PC-9 (cell line): ENCODE measurements at regions not wholly inside any gene's neighbourhood (a gene's known extent, or its start where the extent isn't known, plus 50 kb on each side); places are given as distances from the start of the nearest gene placed in this dataset.
"Not testable (repeated sequence)": the region's sequence is repeated elsewhere in the genome, so short reads cannot be mapped to it uniquely, and the experiment has no call there.

Experiments
- BruUV-seq: library from RNA; stranded (reverse); fragments of 400-500 nt; replicated peaks from 2 replicates; lab custom pipeline; 2021; lab: Mats Ljungman, UMichigan
- CTCF ChIA-PET: fragments of 300-600 bp; sonication (Branson Sonifier 250); formaldehyde crosslinking; loops from one replicate; lab custom pipeline; 2022; ENCODE audit warnings: antibody characterized with exemption; lab: Charles Lee
- POLR2A ChIA-PET: fragments of 300-600 bp; sonication (Branson Sonifier 250); formaldehyde crosslinking; loops from one replicate; lab custom pipeline; 2022; ENCODE audit warnings: antibody characterized with exemption; ENCODE audit not compliant: unreplicated experiment; lab: Charles Lee
- DNase-seq, 2 experiments: peaks; one replicate each; pipeline versions ENCODE4 v3.0.0 to v3.0.0-alpha.2; 2015 to 2022; ENCODE audit warnings: mixed read lengths in 1 of 2
- H2AFZ ChIP-seq: fragments of 200-600 bp; sonication (generic); 2 replicates; pipeline ENCODE4 v1.8.1; 2017; ENCODE audit warnings: antibody characterized with exemption
- H3F3A ChIP-seq: fragments of 200-600 bp; sonication (generic); 2 replicates; pipeline ENCODE4 v1.8.1; 2017; ENCODE audit warnings: antibody characterized with exemption, mild to moderate bottlenecking, low read depth; ENCODE audit not compliant: insufficient read depth
- H3K27ac ChIP-seq: fragments of 200-600 bp; sonication (generic); 2 replicates; pipeline ENCODE4 v1.6.1; 2016; ENCODE audit warnings: mixed run types
- H3K27me3 ChIP-seq: fragments of 200-600 bp; sonication (generic); 2 replicates; pipeline ENCODE4 v1.6.1; 2016; ENCODE audit warnings: low read depth, mixed run types; ENCODE audit not compliant: insufficient read depth
- H3K36me3 ChIP-seq: fragments of 200-600 bp; sonication (generic); 2 replicates; pipeline ENCODE4 v1.6.1; 2016; ENCODE audit warnings: low read depth, mixed run types
- H3K4me1 ChIP-seq: fragments of 200-600 bp; sonication (generic); replicated peaks from 2 replicates; pipeline ENCODE4 v1.6.1; 2016; ENCODE audit warnings: mixed run types; ENCODE audit not compliant: insufficient read depth
- H3K4me2 ChIP-seq: fragments of 200-600 bp; sonication (generic); 2 replicates; pipeline ENCODE4 v1.6.1; 2017; ENCODE audit warnings: mixed run types
- H3K4me3 ChIP-seq: fragments of 200-600 bp; sonication (generic); 2 replicates; pipeline ENCODE4 v1.6.1; 2016; ENCODE audit warnings: mixed run types
- H3K79me2 ChIP-seq: fragments of 200-600 bp; sonication (generic); 2 replicates; pipeline ENCODE4 v1.6.1; 2017; ENCODE audit warnings: low read depth, mixed run types
- H3K9me2 ChIP-seq: fragments of 200-600 bp; sonication (generic); 2 replicates; pipeline ENCODE4 v1.8.1; 2017; ENCODE audit warnings: mild to moderate bottlenecking; ENCODE audit not compliant: insufficient read depth
- H3K9me3 ChIP-seq: fragments of 200-600 bp; sonication (generic); 2 replicates; pipeline ENCODE4 v1.8.1; 2016; ENCODE audit warnings: low read depth; ENCODE audit not compliant: insufficient read depth
- H4K20me1 ChIP-seq: fragments of 200-600 bp; sonication (generic); 2 replicates; pipeline ENCODE4 v1.8.1; 2017; ENCODE audit not compliant: insufficient read depth
- EZH2 ChIP-seq: fragments of 200-600 bp; sonication (generic); IDR thresholded peaks from 2 replicates; pipeline ENCODE4 v1.8.0; 2017; ENCODE audit warnings: antibody characterized with exemption, low read depth
- intact Hi-C: fragments of 100-400 bp; cut with micrococcal nuclease; formaldehyde crosslinking; loops from one replicate; pipeline ENCODE4 v1.10.0; 2022; ENCODE audit not compliant: unreplicated experiment
- TF ChIP-seq, protein P1 (sequence below): fragments of 200-600 bp; sonication (generic); conservative IDR thresholded peaks from 2 replicates; pipeline ENCODE4 v1.6.1; 2017; ENCODE audit warnings: mixed run types, antibody characterized with exemption, mild to moderate bottlenecking, moderate library complexity

DNA sequence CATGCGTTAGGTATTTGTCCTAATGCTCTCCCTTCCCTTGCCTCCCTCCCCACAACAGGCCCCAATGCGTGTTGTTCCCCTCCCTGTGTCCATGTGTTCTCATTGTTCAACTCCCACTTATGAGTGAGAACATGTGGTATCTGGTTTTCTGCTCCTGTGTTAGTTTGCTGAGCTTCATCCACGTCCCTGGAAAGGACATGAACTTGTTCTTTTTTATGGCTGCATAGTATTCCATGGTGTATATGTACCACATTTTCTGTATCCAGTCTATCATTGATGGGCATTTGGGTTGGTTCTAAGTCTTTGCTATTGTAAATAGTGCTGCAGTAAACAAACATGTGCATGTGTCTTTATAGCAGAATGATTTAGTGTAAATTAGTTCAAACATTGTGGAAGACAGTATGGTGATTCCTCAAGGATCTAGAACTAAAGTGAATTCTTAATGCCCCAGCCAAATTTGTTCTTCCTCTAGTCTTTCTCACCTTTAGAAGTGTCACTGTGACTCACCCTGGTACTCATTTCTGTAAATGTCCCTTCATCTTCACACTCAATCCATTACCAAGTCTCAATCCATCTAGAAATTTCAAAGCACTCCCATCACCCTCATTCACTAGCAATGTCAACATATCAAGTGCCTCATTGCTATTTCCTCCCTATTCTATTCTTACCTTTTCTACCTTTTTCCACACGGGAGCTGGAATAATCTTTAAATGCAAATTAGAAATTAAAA, 123.9 kb downstream of the MREG start:
- H4K20me1 ChIP-seq, CTCF ChIA-PET: not testable (repeated sequence)

DNA sequence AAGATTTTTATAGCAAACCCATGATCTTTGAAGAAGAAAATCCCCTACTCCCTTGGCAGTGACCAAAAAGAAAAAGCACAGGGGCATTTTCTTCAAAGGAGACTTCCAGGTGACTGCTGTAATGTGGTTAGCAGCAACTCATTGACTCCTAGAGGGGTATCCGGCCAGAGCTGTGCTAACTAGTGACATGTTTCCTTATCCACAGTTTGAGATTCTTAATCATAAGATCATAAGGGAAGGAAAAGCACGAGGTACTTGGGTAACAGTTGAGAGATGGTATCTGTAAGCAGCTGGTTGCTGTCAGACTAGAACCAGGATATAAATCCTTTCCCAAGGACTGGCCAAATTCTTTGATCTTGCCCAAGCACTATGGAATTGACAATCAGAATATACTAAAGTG, 124.7 kb downstream of the MREG start:
- CTCF ChIA-PET: no interaction called here
- no peaks in the 10 kb centered on the region for H3K27me3 ChIP-seq
- no peak overlapping the region for H3K4me2 ChIP-seq
- no peaks in the 10 kb centered on the region for H3K79me2 ChIP-seq
- no peaks in the 10 kb centered on the region for H3K36me3 ChIP-seq
- BruUV-seq: no TSS peak
- H3K27ac ChIP-seq: no peak overlapping the region
- TF ChIP-seq EZH2: no peak
- TF ChIP-seq, protein P1, sequence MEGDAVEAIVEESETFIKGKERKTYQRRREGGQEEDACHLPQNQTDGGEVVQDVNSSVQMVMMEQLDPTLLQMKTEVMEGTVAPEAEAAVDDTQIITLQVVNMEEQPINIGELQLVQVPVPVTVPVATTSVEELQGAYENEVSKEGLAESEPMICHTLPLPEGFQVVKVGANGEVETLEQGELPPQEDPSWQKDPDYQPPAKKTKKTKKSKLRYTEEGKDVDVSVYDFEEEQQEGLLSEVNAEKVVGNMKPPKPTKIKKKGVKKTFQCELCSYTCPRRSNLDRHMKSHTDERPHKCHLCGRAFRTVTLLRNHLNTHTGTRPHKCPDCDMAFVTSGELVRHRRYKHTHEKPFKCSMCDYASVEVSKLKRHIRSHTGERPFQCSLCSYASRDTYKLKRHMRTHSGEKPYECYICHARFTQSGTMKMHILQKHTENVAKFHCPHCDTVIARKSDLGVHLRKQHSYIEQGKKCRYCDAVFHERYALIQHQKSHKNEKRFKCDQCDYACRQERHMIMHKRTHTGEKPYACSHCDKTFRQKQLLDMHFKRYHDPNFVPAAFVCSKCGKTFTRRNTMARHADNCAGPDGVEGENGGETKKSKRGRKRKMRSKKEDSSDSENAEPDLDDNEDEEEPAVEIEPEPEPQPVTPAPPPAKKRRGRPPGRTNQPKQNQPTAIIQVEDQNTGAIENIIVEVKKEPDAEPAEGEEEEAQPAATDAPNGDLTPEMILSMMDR: no peak
- no peak overlapping the region for H3K4me3 ChIP-seq
- intact Hi-C loops: no loop called here
- POLR2A ChIA-PET: no interaction called here
- no peak for DNase-seq
- H3K9me2 ChIP-seq: no peaks in the 10 kb centered on the region
- no peaks in the 10 kb centered on the region for H4K20me1 ChIP-seq
- no peaks in the 10 kb centered on the region for H3K4me1 ChIP-seq
- H2AFZ ChIP-seq: no peak overlapping the region
- no peaks in the 10 kb centered on the region; the same call in 1 of the 2 replicates for H3F3A ChIP-seq
- peaks cover 3% of the 10 kb centered on the region; the same call in 1 of the 2 replicates for H3K9me3 ChIP-seq

More for the DNA sequence above, 123.9 kb downstream of the MREG start:
- H3K79me2 ChIP-seq, H3K4me2 ChIP-seq, intact Hi-C loops, H2AFZ ChIP-seq, H3F3A ChIP-seq, H3K9me2 ChIP-seq, H3K27me3 ChIP-seq, H3K4me3 ChIP-seq, H3K4me1 ChIP-seq, H3K27ac ChIP-seq, DNase-seq, H3K9me3 ChIP-seq, BruUV-seq, POLR2A ChIA-PET, H3K36me3 ChIP-seq: not testable (repeated sequence)

DNA sequence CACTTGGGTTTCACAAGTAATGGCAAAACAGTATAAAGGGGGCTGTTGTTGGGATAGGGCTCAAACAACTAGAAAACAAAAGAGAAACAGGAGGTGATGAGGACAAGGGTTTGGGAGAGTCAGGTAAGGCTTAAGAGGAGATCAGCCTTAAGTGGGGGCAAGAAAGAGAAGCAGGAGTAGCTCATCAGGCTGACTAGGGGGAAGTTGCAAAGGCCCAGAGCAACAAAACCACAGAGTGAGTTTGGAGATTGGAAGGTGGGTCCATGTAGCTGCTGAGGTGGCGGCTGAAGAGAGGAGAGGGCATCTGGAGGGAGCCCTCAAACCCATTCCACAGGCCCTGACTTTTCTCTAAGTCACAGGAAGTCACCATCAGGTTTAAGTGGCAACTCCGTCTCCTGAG, 126.0 kb downstream of the MREG start:
- H3K79me2 ChIP-seq: no peaks in the 10 kb centered on the region
- H3K4me3 ChIP-seq: no peak overlapping the region
- no peaks in the 10 kb centered on the region for H3K9me2 ChIP-seq
- no peaks in the 10 kb centered on the region; the same call in 1 of the 2 replicates for H3F3A ChIP-seq
- CTCF ChIA-PET: no interaction called here
- no peak for DNase-seq
- no peaks in the 10 kb centered on the region for H4K20me1 ChIP-seq
- no peaks in the 10 kb centered on the region for H3K27me3 ChIP-seq
- TF ChIP-seq EZH2: no peak
- TF ChIP-seq, protein P1: no peak
- no peak overlapping the region for H3K4me2 ChIP-seq
- no TSS peak for BruUV-seq
- 0 out of 2 replicates have a peak, but pooled peaks cover 5% of the 10 kb centered on the region for H3K4me1 ChIP-seq
- H2AFZ ChIP-seq: no peak overlapping the region
- intact Hi-C loops: no loop called here
- H3K27ac ChIP-seq: no peak overlapping the region
- H3K36me3 ChIP-seq: no peaks in the 10 kb centered on the region
- H3K9me3 ChIP-seq: peaks cover 3% of the 10 kb centered on the region; the same call in 1 of the 2 replicates
- POLR2A ChIA-PET: no interaction called here
